C4-2B (cell line): ENCODE measurements at regions not wholly inside any gene's neighbourhood (a gene's known extent, or its start where the extent isn't known, plus 50 kb on each side); places are given as distances from the start of the nearest gene placed in this dataset.

Experiments
- ZFX ChIP-seq: fragments of 450-650 bp; IDR thresholded peaks from 2 replicates; pipeline ENCODE4 v1.6.1; 2017
- TF ChIP-seq, protein P1 (sequence below): fragments of 450-650 bp; conservative IDR thresholded peaks from 2 replicates; pipeline ENCODE4 v1.5.1; 2017; ENCODE audit warnings: mild to moderate bottlenecking

DNA sequence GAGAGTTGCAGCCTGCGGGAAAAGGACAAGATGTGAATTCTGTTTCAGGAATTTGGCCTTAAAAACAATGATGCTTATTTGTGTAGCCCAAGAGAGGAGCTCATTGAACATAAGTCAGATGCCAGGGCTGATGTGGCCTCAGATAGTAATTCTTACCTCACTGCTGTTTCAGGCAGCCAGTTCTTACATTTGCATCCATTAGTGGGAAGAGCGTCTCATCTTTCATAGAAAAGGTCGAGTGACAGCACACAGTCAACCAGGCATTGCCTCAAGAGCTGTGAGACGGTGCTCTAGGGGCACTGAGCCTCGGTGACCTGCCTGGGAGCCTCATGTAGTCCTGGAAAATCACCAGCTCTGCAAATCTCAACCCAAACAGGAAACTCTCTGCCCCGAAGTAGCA lies 174.9 kb upstream of the FRG1 start:
- TF ChIP-seq, protein P1, sequence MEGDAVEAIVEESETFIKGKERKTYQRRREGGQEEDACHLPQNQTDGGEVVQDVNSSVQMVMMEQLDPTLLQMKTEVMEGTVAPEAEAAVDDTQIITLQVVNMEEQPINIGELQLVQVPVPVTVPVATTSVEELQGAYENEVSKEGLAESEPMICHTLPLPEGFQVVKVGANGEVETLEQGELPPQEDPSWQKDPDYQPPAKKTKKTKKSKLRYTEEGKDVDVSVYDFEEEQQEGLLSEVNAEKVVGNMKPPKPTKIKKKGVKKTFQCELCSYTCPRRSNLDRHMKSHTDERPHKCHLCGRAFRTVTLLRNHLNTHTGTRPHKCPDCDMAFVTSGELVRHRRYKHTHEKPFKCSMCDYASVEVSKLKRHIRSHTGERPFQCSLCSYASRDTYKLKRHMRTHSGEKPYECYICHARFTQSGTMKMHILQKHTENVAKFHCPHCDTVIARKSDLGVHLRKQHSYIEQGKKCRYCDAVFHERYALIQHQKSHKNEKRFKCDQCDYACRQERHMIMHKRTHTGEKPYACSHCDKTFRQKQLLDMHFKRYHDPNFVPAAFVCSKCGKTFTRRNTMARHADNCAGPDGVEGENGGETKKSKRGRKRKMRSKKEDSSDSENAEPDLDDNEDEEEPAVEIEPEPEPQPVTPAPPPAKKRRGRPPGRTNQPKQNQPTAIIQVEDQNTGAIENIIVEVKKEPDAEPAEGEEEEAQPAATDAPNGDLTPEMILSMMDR: no peak
- no peak for TF ChIP-seq ZFX
